Stimulated activated CD8-positive, alpha-beta memory T cell treated with anti-CD3 and anti-CD28 coated beads, Interleukin-7, amount 100 ng/mL, for 24 hours (primary cell): ENCODE measurements at regions not wholly inside any gene's neighbourhood (a gene's known extent, or its start where the extent isn't known, plus 50 kb on each side); places are given as distances from the start of the nearest gene placed in this dataset.
"Not testable (repeated sequence)": the region's sequence is repeated elsewhere in the genome, so short reads cannot be mapped to it uniquely, and the experiment has no call there.

ENCODE experiments used
- DNase-seq: peaks from one replicate; pipeline ENCODE4 v3.0.0-alpha.2; 2020; ENCODE audit warnings: low read depth

DNA sequence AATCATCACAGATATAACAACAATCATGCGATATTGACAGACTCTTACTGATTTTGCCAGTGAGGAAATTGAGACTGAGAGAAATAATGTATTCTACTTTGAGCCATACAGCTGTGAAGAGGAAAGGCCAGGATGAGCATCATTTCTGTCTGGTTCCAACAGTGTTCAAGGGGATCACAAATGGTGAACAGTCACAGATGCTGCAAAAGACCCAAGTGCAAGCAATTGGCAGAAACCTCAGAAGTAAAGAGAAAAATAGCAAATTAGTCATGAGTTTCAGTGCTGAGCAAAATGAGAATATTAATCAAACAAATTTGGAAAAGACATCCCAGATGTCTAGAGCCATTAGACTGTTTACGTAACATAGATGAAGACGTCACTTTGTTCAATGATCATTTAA lies 114.1 kb downstream of the RAB38 start:
- no peak for DNase-seq

DNA sequence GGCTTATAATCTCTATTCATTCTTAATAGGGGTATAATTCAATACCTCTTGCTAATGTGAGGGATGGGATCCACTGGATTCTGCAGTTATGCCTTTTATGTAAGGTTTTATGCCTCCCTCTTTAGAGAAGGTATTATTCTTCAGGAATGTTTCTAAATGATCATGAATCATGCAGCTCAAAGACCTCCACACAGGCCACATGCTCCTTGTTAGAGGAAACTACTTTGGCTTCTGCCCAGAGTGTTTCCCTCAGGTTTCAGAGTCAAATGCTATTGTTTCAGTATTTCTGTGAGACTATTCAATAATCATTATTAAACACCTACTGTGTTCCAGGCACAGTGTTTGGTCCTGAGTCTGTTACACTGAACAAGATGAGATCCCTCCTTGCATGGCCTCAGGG lies 115.9 kb downstream of the RAB38 start:
- DNase-seq = no peak

DNA sequence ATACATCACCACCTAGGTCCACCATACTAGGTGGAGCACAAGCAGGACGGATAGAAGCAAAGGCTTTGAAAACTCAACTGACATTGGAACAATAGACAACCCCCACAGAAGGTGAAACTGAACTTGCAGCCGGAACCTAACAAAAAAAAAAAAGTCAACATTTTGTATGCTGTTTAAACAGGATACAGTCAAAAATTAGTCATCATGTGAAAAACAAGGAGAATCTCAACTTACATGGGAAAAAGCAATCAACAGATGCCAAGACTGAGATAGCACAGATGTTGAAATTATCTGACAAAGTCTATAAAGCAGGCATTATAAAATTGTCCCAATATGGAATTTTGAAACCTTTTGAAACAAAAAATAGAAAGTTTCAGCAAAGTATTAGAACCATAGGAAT lies 123.8 kb downstream of the RAB38 start:
- no peak for DNase-seq

DNA sequence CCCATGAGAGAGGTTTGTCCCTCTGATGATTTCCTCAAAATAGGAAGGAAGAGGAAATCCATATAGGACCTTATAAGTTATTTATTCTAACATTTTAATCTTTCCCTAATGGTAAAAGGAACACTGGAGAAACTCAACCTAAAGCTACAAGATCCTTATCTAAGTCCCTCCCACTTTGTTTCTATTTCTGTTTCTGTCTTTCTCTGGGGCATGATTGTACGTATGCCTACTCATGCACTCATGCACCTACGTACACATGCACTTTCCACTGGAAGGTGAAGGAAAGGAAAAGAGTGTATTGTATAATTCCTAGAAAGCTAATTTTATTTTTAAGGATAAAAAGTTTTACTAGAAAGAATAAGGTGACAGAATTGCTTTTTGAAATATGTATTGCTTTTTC lies 125.0 kb downstream of the RAB38 start:
- no peak for DNase-seq

DNA sequence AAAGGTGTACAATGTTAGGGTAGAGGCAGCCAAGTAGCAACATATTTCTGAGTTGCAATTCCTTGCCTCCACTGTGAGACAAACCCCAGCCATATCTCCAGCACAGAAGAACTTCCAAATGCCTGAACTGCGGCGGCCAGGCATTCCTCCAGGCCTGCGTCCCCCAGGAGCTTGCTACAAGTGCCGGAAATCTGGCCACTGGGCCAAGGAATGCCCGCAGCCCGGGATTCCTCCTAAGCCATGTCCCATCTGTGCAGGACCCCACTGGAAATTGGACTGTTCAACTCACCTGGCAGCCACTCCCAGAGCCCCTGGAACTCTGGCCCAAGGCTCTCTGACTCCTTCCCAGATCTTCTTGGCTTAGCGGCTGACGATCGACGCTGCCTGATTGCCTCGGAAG lies 130.0 kb downstream of the RAB38 start:
- DNase-seq = not testable (repeated sequence)

DNA sequence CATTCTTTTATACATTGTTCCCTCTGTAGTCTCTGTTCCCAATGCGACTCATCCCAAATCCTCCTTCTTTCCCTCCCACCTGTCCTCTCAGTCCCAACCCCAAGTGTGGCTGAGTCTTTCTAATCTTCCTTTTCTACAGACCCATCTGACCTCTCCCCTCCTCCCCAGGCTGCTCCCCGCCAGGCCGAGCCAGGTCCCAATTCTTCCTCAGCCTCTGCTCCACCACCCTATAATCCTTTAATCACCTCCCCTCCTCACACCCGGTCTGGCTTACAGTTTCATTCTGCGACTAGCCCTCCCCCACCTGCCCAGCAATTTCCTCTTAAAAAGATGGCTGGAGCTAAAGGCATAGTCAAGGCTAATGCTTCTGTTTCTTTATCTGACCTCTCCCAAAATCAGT lies 130.6 kb downstream of the RAB38 start:
- not testable (repeated sequence) for DNase-seq

DNA sequence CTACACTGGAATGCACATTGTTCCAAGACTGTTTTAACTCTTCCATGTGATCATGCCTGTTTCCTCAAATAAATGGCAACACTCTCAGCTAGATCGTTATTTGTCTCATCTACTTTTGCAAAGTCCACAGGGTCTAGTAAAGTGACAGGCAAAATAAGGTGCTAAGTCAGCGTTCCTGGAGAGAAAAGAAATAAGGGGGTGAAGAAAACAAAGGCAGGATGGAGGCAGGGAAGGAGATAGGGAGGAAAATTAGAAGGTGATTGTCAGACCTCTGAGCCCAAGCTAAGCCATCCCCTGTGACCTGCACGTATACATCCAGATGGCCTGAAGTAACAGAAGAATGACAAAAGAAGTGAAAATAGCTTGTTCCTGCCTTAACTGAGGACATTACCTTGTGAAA lies 132.1 kb downstream of the RAB38 start:
- no peak for DNase-seq

DNA sequence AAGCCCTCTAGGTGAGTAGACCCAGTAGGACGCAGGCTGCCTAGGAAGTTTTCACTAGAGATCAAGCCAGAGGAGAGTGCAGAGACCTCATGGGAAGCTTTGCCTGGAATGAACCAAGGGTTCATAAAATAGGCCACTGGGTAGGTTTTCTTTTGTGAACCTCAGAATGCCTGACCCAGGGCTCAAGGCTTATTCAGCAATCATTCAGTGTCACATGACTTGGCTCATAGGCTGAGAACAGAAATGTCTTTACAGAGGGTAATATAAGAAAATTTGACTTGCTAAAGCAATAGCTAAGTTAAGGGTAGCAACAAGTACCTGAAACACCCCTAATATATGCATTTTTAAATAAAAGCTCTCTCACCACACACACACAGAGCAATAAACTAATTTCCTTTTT lies 132.6 kb downstream of the RAB38 start:
- DNase-seq = no peak

DNA sequence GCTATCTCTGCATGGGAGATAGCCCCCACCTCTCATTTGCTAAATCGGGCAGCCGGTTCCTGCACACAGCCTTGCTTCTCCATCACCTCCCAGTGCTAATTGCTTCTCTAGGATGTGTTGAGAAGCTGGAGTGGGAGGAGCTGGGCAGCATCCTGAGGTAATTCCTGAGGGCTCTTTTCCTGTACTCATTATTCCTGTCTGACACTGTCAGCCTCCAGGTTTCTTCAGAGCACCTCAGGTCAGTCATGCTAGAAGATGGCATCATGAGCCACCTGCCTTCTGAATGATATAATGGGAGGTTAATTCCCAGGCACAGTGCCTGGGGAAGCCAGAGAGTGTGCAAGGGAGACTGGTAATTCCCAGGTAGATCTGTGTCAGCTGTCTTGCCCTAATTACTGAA lies 133.0 kb downstream of the RAB38 start:
- DNase-seq = no peak

DNA sequence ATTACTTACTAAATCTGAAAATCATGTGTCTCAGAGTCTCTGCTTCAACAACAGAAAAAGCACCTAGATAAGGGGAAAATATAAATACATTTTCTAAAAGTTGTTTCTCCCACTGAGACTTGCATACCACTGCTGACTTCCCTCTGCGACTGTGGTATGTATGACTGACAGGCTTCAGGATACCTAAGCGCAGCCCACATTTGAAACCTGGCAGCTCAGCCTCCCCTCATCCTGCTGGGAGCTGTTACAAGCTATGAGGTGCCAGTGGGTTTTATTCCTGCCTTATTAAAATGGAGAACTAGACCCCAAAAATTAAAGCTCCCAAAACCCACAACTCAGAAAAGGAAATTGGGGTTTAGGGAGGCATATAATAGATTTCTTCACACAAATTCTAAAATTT lies 133.6 kb downstream of the RAB38 start:
- DNase-seq = no peak

DNA sequence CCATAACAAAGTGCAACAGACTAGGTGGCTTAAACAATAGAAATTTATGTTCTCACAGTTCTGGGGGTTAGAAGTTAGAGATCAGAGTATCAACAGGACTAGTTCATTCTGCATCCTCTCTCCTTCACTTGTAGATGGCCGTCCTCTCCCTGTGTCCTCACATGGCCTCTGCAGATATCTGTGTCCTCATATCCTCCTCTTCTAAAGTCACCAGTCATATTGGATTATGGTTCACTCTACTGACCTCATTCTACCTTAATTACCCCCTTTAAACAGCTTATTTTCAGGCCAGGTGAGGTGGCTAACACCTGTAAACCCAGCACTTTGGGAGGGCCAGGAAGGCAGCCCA lies 135.1 kb downstream of the RAB38 start:
- no peak for DNase-seq

DNA sequence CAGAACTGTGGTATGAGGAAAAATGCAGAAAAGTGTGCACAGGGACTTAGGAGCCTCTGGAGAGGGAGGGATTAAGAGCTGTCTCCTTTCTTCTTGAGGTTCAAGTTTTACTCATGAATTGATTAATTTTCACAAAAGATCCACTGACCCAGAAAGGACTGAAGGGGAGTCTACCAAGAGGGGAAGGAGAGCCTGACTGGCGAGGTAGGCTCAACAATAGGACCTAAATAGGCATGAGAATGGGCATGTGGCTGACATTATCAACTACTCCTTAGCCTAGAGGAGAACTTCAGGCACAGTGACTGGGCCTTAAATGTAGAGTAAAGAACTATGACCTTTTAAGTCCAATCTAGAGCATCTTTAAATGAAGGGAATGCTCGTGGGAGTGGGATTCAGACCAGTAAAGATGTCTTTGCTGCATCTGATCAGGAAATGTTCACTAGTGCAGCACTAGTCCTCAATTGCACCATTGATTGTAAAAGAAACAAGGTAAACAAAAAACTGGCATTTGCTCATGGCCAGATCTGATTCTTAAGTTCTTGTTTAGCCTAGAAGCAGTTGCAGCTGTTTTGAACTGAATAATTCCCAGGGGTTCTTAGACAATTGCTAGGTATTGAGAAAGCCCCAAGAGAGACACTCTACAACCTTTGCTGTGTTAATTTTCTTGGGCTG lies 135.6 kb downstream of the RAB38 start:
- DNase-seq = no peak

DNA sequence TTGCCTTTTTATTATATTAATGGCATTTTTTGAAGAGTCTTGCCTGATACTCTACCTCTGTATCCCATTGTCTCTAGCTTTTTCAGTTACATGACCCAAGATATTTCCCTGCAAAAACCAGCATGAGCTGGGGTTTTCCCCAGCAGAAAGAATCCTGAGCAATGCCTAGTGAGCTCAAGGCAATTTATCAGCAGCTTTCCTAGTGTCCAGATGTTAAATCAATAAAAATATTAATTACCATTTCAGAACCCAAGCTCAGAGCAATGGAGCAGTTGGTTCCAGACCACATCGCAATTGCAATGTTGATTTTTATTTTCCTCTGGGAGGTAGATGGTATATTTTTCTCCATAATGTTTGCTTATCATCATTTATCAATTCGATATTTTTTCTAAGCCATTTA lies 137.2 kb downstream of the RAB38 start:
- no peak for DNase-seq

DNA sequence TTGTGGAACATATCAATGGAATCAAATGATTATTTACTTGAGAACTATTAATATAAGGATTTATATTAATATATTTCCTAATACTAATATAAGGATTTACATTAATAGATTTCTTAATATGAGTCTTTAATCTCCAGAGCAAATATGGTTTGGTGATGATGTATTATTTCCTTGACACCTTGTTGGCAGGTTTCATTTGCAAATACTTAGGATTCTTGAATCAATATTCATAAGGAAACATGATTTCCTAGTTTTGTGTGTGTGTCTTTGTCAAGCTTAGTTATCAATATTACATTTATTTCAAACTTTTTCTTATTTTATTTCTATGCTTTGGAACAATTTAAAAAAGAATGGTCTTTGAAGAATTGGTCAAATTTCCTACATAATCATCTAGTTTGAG lies 138.5 kb downstream of the RAB38 start:
- DNase-seq = no peak

DNA sequence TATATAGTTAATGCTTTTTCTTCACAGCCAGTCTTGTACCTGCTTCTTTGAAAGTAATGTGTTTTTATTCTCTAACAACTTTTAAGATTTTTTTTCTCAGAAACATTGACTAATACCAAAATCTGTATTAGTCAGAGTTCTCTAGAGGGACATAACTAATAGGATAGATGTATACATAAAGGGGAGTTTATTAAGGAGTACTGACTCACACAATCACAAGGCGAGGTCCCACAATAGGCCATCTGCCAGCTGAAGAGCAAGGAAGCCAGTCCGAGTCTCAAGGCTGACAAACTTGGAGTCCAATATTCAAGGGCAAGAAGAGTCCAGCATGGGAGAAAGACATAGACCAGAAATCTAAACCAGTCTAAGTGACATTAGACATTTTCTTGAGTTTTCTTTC lies 140.0 kb downstream of the RAB38 start:
- DNase-seq = no peak

DNA sequence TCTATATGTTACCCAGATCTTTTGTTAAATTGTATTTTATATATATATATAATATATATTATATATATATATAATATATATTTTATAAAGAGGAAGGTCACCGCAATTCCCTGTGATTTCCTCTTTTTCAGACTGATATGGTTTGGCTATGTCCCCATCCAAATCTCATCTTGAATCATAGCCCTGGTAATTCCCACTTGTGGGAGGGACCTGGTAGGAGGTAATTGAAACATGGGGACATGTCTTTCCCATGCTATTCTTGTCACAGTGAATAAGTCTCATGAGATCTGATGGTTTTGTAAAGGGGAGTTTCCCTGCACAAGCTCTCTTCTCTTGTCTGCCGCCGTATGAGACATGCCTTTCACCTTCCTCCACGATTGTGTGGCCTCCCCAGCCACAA lies 157.6 kb downstream of the RAB38 start:
- no peak for DNase-seq

DNA sequence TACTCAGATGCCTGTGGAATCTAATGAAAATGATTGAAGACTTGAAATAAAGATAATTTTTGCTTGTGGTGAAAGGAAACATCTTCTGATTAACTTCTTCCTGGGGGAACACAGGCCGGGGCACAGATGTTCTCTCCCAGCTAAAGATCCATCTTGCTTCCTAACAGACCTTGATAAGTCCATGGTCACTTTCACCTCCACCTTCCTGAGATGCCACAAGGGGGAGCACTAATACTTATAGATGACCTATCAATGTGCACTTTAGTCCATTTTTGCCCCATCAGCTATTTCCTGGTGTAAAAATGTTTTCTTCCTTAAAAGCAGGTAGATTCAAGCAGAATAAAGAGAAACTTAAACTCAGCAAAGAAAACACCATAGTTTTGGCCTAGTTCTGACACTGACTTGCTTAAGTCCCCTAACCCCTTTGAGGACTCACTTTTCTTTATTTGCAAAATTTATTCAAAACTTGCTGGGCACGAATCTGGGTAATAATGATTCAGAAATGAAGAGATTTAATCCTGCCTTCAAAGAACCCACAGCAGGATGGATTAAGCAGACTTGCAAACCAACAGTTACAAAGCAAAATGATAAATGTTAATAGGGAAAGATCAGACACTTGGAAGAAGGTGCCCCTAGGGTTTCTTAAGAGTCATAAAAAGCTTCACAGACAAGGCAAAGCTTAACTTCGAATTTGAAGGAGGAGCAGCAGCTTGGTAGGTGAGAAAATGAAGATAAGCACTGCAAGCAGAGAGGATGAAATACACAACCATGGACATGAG lies 158.7 kb downstream of the RAB38 start:
- peak; percentile 19 for DNase-seq

DNA sequence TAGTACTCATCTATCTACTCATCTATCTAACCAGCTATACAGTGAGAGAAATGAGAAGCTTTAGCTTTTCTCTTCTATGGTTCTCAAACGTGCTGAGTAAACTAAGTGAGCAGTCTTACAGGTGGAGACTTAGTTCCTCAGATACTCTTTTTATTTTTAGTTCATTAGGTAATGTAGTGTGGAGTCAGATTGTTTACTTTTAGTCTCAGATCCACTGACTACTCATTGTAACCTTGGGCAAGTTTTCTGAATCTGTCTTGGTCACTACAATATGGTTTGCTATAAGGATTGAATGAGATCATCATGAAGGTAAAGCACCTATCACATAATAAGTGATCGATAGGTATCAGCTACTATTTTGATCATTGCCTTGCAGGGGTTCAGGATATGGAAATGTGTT lies 160.1 kb downstream of the RAB38 start:
- no peak for DNase-seq

DNA sequence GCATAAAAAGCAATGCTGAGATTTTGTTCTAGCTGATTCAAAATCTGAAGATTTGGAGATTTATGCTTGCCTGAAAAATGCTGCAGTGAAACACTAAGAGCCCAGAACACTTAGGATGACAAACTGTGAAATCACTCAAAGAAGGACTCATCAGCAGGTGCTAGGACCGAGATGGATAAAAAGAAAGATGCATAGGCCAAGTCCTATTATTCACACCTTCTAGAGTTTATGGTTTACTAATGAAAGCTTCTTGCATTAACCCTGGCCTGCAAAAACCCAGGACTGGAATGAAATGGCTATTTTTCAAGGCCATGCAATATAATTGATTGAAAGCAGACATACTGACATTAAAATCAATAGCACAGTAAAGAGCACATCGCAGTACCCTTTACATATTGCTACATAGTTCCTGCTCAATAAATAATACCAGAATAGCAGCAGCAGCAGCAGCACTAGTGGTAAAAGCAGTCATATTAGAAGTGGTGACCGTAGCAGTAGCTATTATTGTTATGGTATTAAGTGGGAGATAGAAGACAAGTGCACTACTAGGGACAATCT lies 161.7 kb downstream of the RAB38 start:
- no peak for DNase-seq

DNA sequence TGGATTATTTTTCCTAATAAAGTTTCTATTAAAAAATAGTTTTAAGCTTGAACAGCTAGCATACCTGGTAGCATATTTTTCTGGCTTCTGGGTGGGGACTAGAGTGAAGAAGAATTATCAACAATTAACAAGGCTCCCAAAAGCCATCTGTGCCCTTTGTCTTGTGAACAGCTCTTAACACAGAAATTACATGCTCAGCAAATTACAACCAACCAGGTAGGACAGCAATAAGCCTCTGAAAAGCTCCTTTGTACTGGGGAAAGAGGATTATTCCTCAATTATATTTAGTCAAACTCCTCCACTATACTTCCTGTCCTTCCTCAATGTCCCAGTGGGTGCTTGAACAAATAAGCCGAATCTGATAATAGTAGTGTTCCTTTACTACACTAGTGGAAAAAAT lies 162.8 kb downstream of the RAB38 start:
- DNase-seq = no peak

DNA sequence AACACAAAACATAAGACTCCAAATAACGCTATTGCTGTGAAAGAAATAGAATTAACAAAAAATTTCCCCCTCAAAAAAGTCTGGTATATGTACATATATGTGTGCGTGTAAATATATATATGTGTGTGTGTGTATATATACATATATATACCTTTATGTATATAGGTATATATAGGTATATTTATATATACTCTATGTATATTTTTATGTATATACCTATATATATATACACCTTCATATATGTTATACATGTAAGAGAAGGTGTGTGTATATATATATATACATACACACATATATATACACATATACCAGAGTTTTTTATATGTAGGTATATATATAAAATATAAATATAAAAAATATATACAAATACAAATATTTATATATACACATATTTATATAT lies 199.2 kb downstream of the RAB38 start:
- DNase-seq = no peak

DNA sequence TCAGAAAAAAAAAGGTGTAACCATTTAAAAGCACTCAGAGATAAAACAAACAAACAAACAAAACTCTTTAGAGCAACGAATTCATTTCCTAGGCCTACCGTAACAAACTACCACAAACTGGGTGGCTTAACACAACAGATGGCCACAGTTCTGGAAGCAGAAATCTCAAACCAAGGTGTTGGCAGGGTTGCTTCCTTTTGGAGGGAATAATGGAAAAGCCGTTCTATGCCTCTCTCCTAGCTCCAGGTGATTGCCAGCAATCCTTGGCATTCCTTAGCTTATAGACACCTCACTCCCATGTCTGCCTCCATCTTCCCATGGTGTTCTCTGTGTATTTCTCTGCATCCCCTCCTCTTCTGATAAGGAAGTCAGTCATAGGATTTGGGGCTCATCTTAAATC lies 200.4 kb downstream of the RAB38 start:
- no peak for DNase-seq

DNA sequence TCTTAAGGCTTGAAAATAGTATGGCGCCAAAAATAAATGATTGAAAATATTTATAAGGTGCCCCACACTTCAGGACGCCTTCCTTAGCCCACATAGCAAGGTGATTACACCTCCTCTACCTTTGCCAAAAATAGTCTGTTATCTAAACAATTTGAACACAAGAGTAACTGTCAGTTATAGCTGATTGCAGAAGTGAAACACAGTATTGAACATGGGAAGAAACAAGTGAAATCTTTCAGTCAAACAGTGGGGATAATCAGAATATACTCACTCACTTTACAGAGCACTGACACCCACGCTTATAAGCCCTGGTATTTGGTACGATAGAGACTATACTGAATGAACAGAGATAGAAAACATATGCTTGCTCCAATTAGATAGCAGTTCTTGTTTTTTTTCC lies 203.1 kb downstream of the RAB38 start:
- no peak for DNase-seq

DNA sequence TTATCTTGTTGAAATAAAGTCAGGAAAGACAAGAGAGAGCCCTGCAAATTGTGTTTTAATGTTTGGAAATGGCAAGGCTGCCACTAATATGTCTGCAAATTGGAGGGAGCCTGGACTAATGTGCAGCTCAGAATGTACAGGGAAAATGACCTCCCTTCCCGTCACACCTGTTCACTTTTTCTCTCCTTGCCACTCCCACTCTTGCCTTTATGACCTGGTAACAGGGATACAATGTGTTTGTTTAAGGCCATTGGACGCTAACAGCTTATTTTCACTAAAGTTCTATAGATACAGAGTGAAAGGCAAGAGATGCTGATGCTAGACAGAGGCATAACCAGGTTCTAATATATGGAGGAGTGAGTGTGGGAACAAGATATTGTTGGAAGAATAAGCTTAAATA lies 203.9 kb downstream of the RAB38 start:
- DNase-seq = no peak
